Activated CD4-positive, alpha-beta T cell treated with anti-CD3 and anti-CD28 coated beads, Interleukin-2, amount 10 ng/mL, durations not matched to agents 7 days and 5 days (primary cell): ENCODE measurements at regions not wholly inside any gene's neighbourhood (a gene's known extent, or its start where the extent isn't known, plus 50 kb on each side); places are given as distances from the start of the nearest gene placed in this dataset.

Source experiments
- CTCF ChIA-PET: fragments of 350-600 bp; sonication (Branson Sonifier 250); formaldehyde crosslinking; loops from one replicate; lab custom pipeline; 2021; ENCODE audit warnings: antibody characterized with exemption; lab: Charles Lee
- POLR2A ChIA-PET: fragments of 350-600 bp; sonication (Branson Sonifier 250); formaldehyde crosslinking; loops from one replicate; lab custom pipeline; 2021; ENCODE audit warnings: antibody characterized with exemption; lab: Charles Lee
- DNase-seq: peaks from one replicate; pipeline ENCODE4 v3.0.0-alpha.2; 2020
- H3K27ac Mint-ChIP-seq: one replicate; pipeline ENCODE4 v1.8.0; 2021; ENCODE audit warnings: mild to moderate bottlenecking, moderate library complexity, mixed read lengths
- H3K27me3 Mint-ChIP-seq: one replicate; pipeline ENCODE4 v1.8.0; 2021; ENCODE audit warnings: mixed read lengths
- H3K36me3 Mint-ChIP-seq: one replicate; pipeline ENCODE4 v1.8.0; 2021; ENCODE audit warnings: low read depth, mixed read lengths
- H3K4me1 Mint-ChIP-seq: one replicate; pipeline ENCODE4 v1.8.0; 2021; ENCODE audit warnings: mixed read lengths
- H3K4me3 Mint-ChIP-seq: one replicate; pipeline ENCODE4 v1.8.0; 2021; ENCODE audit warnings: mild to moderate bottlenecking, moderate library complexity, mixed read lengths
- H3K9me3 Mint-ChIP-seq: one replicate; pipeline ENCODE4 v1.8.0; 2021; ENCODE audit warnings: mixed read lengths

- Mint-ChIP-seq H3K27ac (no peak overlapping the region), H3K4me3 (no peak overlapping the region), H3K4me1 (no peaks in the 10 kb centered on the region), H3K9me3 (no peaks in the 10 kb centered on the region), H3K27me3 (no peaks in the 10 kb centered on the region), H3K36me3 (no peaks in the 10 kb centered on the region)
- POLR2A ChIA-PET, result no interaction called here
- CTCF ChIA-PET, result no interaction called here
- no peak for DNase-seq
Measured at GRCh38 chr4:44038811-44039210, 409.8 kb downstream of the KCTD8 start.

GRCh38 chr4:44046491-44046890 lies 402.1 kb downstream of the KCTD8 start:
- Mint-ChIP-seq H3K27me3 (no peaks in the 10 kb centered on the region), H3K36me3 (no peaks in the 10 kb centered on the region), H3K4me1 (no peaks in the 10 kb centered on the region), H3K27ac (no peak overlapping the region), H3K9me3 (peaks cover 5% of the 10 kb centered on the region), H3K4me3 (no peak overlapping the region)
- ChIA-PET POLR2A (no interaction called here), CTCF (no interaction called here)
- DNase-seq, result no peak

- H3K9me3 Mint-ChIP-seq, result no peaks in the 10 kb centered on the region
- H3K4me3 Mint-ChIP-seq, result no peak overlapping the region
- ChIA-PET POLR2A (no interaction called here), CTCF (no interaction called here)
- H3K4me1 Mint-ChIP-seq, result no peaks in the 10 kb centered on the region
- DNase-seq, result no peak
- H3K36me3 Mint-ChIP-seq, result no peaks in the 10 kb centered on the region
- no peak overlapping the region for H3K27ac Mint-ChIP-seq
- H3K27me3 Mint-ChIP-seq, result no peaks in the 10 kb centered on the region
Measured at GRCh38 chr4:44056721-44057151, 391.9 kb downstream of the KCTD8 start.

GRCh38 chr4:44070843-44071242 lies 377.8 kb downstream of the KCTD8 start:
- Mint-ChIP-seq H3K36me3 (no peaks in the 10 kb centered on the region), H3K4me3 (no peak overlapping the region), H3K27me3 (no peaks in the 10 kb centered on the region), H3K9me3 (no peaks in the 10 kb centered on the region), H3K4me1 (no peaks in the 10 kb centered on the region), H3K27ac (no peak overlapping the region)
- DNase-seq, result no peak
- POLR2A ChIA-PET, result no interaction called here
- CTCF ChIA-PET, result no interaction called here

GRCh38 chr4:44071959-44072955 lies 376.4 kb downstream of the KCTD8 start:
- Mint-ChIP-seq H3K27ac (no peak overlapping the region), H3K9me3 (no peaks in the 10 kb centered on the region), H3K36me3 (no peaks in the 10 kb centered on the region), H3K4me3 (no peak overlapping the region), H3K27me3 (no peaks in the 10 kb centered on the region), H3K4me1 (no peaks in the 10 kb centered on the region)
- no peak for DNase-seq
- CTCF ChIA-PET, result no interaction called here
- POLR2A ChIA-PET, result no interaction called here

GRCh38 chr4:44086753-44087152 lies 361.9 kb downstream of the KCTD8 start:
- ChIA-PET POLR2A (no interaction called here), CTCF (no interaction called here)
- DNase-seq, result no peak
- Mint-ChIP-seq H3K4me3 (no peak overlapping the region), H3K36me3 (no peaks in the 10 kb centered on the region), H3K4me1 (no peaks in the 10 kb centered on the region), H3K9me3 (peaks cover 4% of the 10 kb centered on the region), H3K27ac (no peak overlapping the region), H3K27me3 (no peaks in the 10 kb centered on the region)

GRCh38 chr4:44093390-44093789 lies 355.2 kb downstream of the KCTD8 start:
- H3K36me3 Mint-ChIP-seq, result no peaks in the 10 kb centered on the region
- no peaks in the 10 kb centered on the region for H3K27me3 Mint-ChIP-seq
- DNase-seq, result no peak
- CTCF ChIA-PET, result no interaction called here
- no peaks in the 10 kb centered on the region for H3K4me1 Mint-ChIP-seq
- no peaks in the 10 kb centered on the region for H3K9me3 Mint-ChIP-seq
- no peak overlapping the region for H3K4me3 Mint-ChIP-seq
- H3K27ac Mint-ChIP-seq, result no peak overlapping the region
- POLR2A ChIA-PET, result no interaction called here

GRCh38 chr4:44098973-44099372 lies 349.6 kb downstream of the KCTD8 start:
- ChIA-PET CTCF (no interaction called here), POLR2A (no interaction called here)
- Mint-ChIP-seq H3K4me3 (no peak overlapping the region), H3K36me3 (no peaks in the 10 kb centered on the region), H3K9me3 (peaks cover 17% of the 10 kb centered on the region), H3K4me1 (no peaks in the 10 kb centered on the region), H3K27ac (no peak overlapping the region), H3K27me3 (no peaks in the 10 kb centered on the region)
- DNase-seq, result no peak

GRCh38 chr4:44100456-44100855 lies 348.2 kb downstream of the KCTD8 start:
- Mint-ChIP-seq H3K36me3 (no peaks in the 10 kb centered on the region), H3K9me3 (peaks cover 17% of the 10 kb centered on the region), H3K27ac (no peak overlapping the region), H3K27me3 (no peaks in the 10 kb centered on the region), H3K4me3 (no peak overlapping the region), H3K4me1 (no peaks in the 10 kb centered on the region)
- no peak for DNase-seq
- POLR2A ChIA-PET, result no interaction called here
- CTCF ChIA-PET, result no interaction called here

- ChIA-PET CTCF (no interaction called here), POLR2A (no interaction called here)
- no peaks in the 10 kb centered on the region for H3K9me3 Mint-ChIP-seq
- H3K27me3 Mint-ChIP-seq, result no peaks in the 10 kb centered on the region
- H3K36me3 Mint-ChIP-seq, result no peaks in the 10 kb centered on the region
- H3K4me3 Mint-ChIP-seq, result no peak overlapping the region
- H3K4me1 Mint-ChIP-seq, result no peaks in the 10 kb centered on the region
- H3K27ac Mint-ChIP-seq, result no peak overlapping the region
- DNase-seq, result no peak
Measured at GRCh38 chr4:44118971-44119680, 329.5 kb downstream of the KCTD8 start.

GRCh38 chr4:44120646-44121045 lies 328.0 kb downstream of the KCTD8 start:
- H3K4me3 Mint-ChIP-seq, result no peak overlapping the region
- DNase-seq, result no peak
- no peaks in the 10 kb centered on the region for H3K9me3 Mint-ChIP-seq
- no peak overlapping the region for H3K27ac Mint-ChIP-seq
- H3K36me3 Mint-ChIP-seq, result no peaks in the 10 kb centered on the region
- ChIA-PET POLR2A (no interaction called here), CTCF (interaction anchor here (0.6 kb wide), 2 partner anchors 83 to 219 kb away, joined by 3 to 5 read pairs; no protein-coding TSS in a partner anchor)
- no peaks in the 10 kb centered on the region for H3K27me3 Mint-ChIP-seq
- H3K4me1 Mint-ChIP-seq, result no peaks in the 10 kb centered on the region

- POLR2A ChIA-PET, result no interaction called here
- Mint-ChIP-seq H3K27me3 (no peaks in the 10 kb centered on the region), H3K4me3 (no peak overlapping the region), H3K9me3 (no peaks in the 10 kb centered on the region), H3K27ac (no peak overlapping the region), H3K36me3 (no peaks in the 10 kb centered on the region), H3K4me1 (no peaks in the 10 kb centered on the region)
- CTCF ChIA-PET, result interaction anchor here (0.6 kb wide), 2 partner anchors 82 to 219 kb away, joined by 3 to 5 read pairs; no protein-coding TSS in a partner anchor
- no peak for DNase-seq
Measured at GRCh38 chr4:44121210-44121609, 327.4 kb downstream of the KCTD8 start.
